Muscle layer of colon (tissue), 2 donors: ENCODE measurements at regions not wholly inside any gene's neighbourhood (a gene's known extent, or its start where the extent isn't known, plus 50 kb on each side); places are given as distances from the start of the nearest gene placed in this dataset.

Experiments used
- H3K27ac ChIP-seq: one replicate; pipeline ENCODE4 v1.7.0; 2013; ENCODE audit warnings: low read depth, mild to moderate bottlenecking, low read length, moderate library complexity
- H3K27me3 ChIP-seq, 2 donors: one replicate each; pipeline ENCODE4 v1.7.0; 2013; ENCODE audit warnings: low read length in 2 of 2, mild to moderate bottlenecking in 2 of 2; ENCODE audit not compliant: insufficient read depth in 2 of 2, control insufficient read depth in 1 of 2
- H3K36me3 ChIP-seq: one replicate; pipeline ENCODE4 v1.7.0; 2013; ENCODE audit warnings: mild to moderate bottlenecking, low read length; ENCODE audit not compliant: insufficient read depth
- H3K4me1 ChIP-seq: one replicate; pipeline ENCODE4 v1.7.0; 2013; ENCODE audit warnings: mild to moderate bottlenecking, low read length; ENCODE audit not compliant: insufficient read depth
- H3K4me3 ChIP-seq, 2 donors: one replicate each; pipeline ENCODE4 v1.7.0; 2013; ENCODE audit warnings: low read length in 2 of 2, low read depth in 1 of 2, mild to moderate bottlenecking in 1 of 2, moderate library complexity in 1 of 2
- H3K9ac ChIP-seq: one replicate; pipeline ENCODE4 v1.7.0; 2013; ENCODE audit warnings: low read length
- H3K9me3 ChIP-seq: one replicate; pipeline ENCODE4 v1.7.0; 2013; ENCODE audit warnings: mild to moderate bottlenecking, low read length
- donor health status: abdominal sarcoma.
- donor health status: Adenocarcinoma of cecum.

DNA sequence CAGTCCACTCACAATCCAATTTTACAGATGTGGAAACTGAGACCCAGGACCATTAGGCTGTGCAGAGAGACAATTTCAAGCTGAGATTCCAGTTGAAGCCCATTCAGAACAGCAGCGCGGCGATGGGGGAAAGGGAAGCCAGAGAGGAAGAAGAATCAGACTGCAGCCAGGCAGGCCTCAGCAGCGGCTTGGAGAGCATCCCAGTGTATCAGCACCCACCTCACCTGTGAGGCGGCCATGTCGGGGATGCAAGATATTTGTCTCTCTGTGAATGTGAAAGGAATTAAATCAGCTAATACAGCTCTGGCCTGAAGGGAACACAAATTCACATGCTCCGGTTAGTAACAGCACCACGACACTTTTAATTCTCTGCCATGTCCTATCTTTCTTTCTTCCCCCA lies 198.0 kb upstream of the SOX11 start:
- Histone ChIP-seq H3K9me3 (no peaks in the 10 kb centered on the region), H3K36me3 (no peaks in the 10 kb centered on the region), H3K9ac (no peak overlapping the region), H3K27me3 (no peaks in the 10 kb centered on the region), H3K4me1 (no peaks in the 10 kb centered on the region), H3K27ac (no peak overlapping the region), H3K4me3 (no peak overlapping the region)

DNA sequence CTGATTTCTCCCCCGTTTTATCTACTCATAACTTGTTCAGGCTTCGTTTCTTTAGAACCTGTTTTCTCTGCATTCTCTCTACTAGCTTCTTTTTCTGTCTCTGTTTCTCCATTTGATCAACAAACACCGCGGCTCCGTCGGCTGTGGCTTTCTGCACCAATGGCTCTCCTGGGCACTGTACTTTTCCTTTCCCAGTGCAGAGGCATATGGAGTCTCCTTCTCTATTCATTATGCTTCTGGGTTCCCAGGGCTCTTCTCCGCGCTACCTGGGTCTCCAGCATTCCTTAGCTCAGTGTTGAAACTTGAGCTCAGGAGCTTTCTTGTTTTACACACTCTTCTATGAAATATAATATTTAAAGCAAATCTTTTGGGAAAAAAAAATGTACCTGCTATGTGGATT lies 196.6 kb upstream of the SOX11 start:
- Histone ChIP-seq H3K27ac (no peak overlapping the region), H3K36me3 (no peaks in the 10 kb centered on the region), H3K27me3 (no peaks in the 10 kb centered on the region), H3K4me1 (no peaks in the 10 kb centered on the region), H3K9ac (no peak overlapping the region), H3K9me3 (no peaks in the 10 kb centered on the region), H3K4me3 (no peak overlapping the region)

DNA sequence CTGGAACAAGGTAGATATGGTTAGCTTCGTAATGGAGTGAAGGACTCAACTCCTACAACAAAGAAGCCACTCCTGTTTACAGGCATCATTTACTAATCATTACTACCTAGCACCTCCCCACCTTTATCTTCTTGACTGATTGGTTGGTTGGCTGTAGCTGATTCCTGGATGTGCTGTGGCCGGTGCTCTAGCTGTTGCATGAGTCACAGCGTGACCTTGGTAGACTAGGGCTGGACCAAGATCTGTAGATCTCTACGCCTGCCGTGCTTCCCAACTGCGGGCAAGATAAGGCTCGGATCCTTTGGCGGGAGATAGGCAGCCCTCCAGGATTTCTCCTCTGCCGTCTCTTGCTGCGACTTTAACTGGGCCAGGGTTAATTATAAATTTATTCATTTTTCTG lies 194.3 kb upstream of the SOX11 start:
- Histone ChIP-seq H3K27me3 (no peaks in the 10 kb centered on the region), H3K4me1 (no peaks in the 10 kb centered on the region)

DNA sequence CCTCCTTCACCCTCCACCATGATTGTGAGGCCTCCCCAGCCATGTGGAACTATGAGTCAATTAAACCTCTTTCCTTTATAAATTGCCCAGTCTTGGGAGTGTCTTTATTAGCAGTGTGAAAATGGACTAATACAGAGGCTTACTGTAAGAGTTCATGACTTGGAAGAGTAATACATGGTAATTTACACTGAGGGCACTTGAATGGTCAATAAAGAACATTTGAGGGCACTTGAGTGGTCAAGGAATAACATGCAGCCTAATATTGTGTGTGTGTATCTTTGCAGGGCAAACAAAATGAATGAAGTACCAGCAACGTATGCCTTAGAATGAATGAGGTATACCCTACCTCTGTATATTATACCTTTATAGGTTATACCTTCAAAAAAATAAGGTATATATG lies 190.4 kb upstream of the SOX11 start:
- H3K4me3 ChIP-seq, result no peak overlapping the region
- no peaks in the 10 kb centered on the region for H3K9me3 ChIP-seq
- no peaks in the 10 kb centered on the region for H3K36me3 ChIP-seq
- H3K27ac ChIP-seq, result no peak overlapping the region
- no peaks in the 10 kb centered on the region for H3K27me3 ChIP-seq
- no peak overlapping the region for H3K9ac ChIP-seq
- no peaks in the 10 kb centered on the region for H3K4me1 ChIP-seq

More for the DNA sequence above, 194.3 kb upstream of the SOX11 start:
- H3K9me3 ChIP-seq, result no peaks in the 10 kb centered on the region
- no peak overlapping the region for H3K27ac ChIP-seq
- no peak overlapping the region for H3K9ac ChIP-seq
- no peaks in the 10 kb centered on the region for H3K36me3 ChIP-seq
- H3K4me3 ChIP-seq, result no peak overlapping the region

DNA sequence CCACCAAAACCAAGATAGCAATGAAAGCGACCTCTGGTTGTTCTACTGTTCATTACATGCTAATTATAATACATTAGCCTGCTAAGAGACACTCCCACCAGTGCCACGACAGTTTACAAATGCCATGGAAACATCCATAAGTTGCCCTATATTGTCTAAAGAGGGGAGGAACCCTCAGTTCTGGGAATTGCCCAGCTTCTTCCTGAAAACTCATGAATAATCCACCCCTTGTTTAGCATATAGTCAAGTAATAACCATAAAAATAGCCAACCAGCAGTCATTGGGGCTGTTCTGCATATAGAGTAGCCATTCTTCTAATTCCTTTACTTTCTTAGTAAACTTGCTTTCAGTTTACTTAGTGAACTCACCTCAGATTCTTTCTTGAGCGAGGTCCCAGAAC lies 189.8 kb upstream of the SOX11 start:
- no peaks in the 10 kb centered on the region for H3K9me3 ChIP-seq
- no peaks in the 10 kb centered on the region for H3K27me3 ChIP-seq
- H3K9ac ChIP-seq, result no peak overlapping the region
- no peak overlapping the region for H3K4me3 ChIP-seq
- H3K36me3 ChIP-seq, result no peaks in the 10 kb centered on the region
- H3K27ac ChIP-seq, result no peak overlapping the region
- H3K4me1 ChIP-seq, result no peaks in the 10 kb centered on the region

DNA sequence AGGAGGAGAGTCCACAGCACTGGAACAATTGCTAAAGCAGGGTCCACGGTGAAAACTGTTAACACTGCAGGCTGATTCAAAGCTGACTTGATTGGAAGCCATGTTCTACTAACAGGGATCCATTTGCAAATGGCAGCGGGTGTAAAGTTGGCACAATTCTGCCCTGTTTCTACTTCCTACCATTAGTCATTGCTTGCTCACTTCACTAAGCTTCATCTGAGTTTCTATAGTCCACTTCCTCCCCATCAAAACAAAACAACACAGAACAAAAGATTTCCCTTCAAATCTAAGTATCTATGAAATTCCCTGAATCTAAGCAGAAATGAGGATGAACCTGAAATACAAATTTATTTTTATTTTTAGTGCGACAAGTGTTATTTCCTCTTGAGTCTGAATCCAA lies 187.4 kb upstream of the SOX11 start:
- Histone ChIP-seq H3K27me3 (no peaks in the 10 kb centered on the region), H3K36me3 (no peaks in the 10 kb centered on the region), H3K4me3 (no peak overlapping the region), H3K9me3 (no peaks in the 10 kb centered on the region), H3K27ac (no peak overlapping the region), H3K9ac (no peak overlapping the region), H3K4me1 (no peaks in the 10 kb centered on the region)

DNA sequence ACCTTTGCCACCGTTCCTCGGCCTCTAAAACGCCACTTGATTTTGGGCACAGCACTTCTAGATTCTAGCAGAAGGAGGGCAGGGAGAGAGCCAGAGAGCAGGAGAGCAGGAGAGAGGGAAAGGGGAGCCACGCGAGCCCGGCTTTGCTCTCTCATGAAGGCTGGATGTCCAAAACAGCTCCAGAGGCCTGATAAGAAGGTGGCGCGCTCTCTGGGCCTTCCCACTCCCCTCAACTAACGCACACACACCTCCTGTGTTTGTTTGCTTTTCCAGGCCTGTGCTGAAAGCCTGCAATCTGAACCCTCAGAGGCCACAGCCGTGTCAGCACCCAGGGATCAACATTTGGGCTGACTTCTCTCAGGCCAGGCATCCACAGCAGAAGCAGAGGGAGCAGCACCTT lies 184.8 kb upstream of the SOX11 start:
- Histone ChIP-seq H3K27me3 (no peaks in the 10 kb centered on the region), H3K27ac (no peak overlapping the region), H3K9me3 (no peaks in the 10 kb centered on the region)

DNA sequence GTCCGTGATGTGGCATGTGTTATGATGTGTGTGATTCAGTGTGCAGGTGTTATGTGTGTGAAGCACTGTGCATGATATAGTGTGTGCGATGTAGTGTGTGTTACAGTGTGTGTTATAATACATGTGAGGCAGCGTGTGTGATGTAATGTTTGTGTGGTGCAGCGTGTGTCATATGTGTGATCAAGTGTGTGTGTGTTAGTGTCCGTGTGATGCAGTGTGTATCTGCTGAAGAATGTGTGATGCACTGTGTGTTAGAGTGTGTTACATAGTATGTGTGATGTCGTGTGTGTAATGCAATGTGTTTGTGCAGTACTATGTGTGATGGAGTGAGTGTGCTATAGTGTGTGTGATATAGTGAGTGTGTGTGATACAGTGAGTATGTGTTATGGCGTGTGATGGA lies 182.8 kb upstream of the SOX11 start:
- no peaks in the 10 kb centered on the region for H3K9me3 ChIP-seq
- no peaks in the 10 kb centered on the region for H3K36me3 ChIP-seq

More for the DNA sequence above, 184.8 kb upstream of the SOX11 start:
- Histone ChIP-seq H3K4me1 (no peaks in the 10 kb centered on the region), H3K4me3 (no peak overlapping the region), H3K9ac (no peak overlapping the region), H3K36me3 (no peaks in the 10 kb centered on the region)

DNA sequence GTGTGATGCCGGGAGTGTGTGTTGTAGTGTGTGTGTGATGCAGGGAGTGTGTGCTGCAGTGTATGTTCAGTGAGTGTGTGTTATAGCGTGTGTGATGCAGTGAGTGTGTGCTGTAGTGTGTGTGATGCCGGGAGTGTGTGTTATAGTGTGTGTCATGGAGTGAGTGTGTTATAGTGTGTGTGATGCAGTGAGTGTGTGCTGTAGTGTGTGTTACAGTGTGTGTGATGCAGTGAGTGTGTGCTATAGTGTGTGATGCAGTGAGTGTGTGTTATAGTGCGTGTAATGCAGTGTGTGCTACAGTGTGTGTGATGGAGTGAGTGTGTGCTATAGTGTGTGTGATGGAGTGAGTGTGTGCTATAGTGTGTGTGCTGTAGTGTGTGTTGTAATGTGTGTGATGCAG lies 182.1 kb upstream of the SOX11 start:
- H3K27me3 ChIP-seq, result no peaks in the 10 kb centered on the region
- H3K27ac ChIP-seq, result no peak overlapping the region
- H3K4me1 ChIP-seq, result no peaks in the 10 kb centered on the region
- no peaks in the 10 kb centered on the region for H3K36me3 ChIP-seq
- no peak overlapping the region for H3K4me3 ChIP-seq
- H3K9ac ChIP-seq, result no peak overlapping the region
- no peaks in the 10 kb centered on the region for H3K9me3 ChIP-seq

More for the DNA sequence above, 182.8 kb upstream of the SOX11 start:
- Histone ChIP-seq H3K27me3 (no peaks in the 10 kb centered on the region), H3K27ac (no peak overlapping the region), H3K4me1 (no peaks in the 10 kb centered on the region), H3K9ac (no peak overlapping the region), H3K4me3 (no peak overlapping the region)

DNA sequence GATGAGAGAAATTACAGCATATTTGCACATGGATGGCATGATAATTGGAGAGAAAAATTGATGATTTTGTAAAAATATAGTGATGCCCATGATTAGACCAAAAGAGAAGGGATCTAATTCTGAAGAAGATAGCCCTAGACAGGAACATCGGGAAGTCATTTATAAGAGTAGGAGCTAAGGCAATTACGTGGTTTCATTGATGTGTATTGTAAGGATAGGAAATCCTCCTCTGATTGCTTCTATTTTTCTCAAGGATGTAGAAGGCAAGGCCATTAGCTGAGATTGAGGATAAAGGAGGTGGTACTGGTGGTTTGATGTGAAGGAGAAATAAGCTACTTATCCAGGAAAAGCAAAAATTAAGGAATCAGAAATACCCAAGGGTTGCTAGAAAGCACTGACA lies 176.5 kb upstream of the SOX11 start:
- Histone ChIP-seq H3K4me1 (peaks cover 10% of the 10 kb centered on the region), H3K4me3 (no peak overlapping the region), H3K27ac (no peak overlapping the region), H3K9me3 (no peaks in the 10 kb centered on the region), H3K36me3 (no peaks in the 10 kb centered on the region), H3K9ac (no peak overlapping the region), H3K27me3 (no peaks in the 10 kb centered on the region)

DNA sequence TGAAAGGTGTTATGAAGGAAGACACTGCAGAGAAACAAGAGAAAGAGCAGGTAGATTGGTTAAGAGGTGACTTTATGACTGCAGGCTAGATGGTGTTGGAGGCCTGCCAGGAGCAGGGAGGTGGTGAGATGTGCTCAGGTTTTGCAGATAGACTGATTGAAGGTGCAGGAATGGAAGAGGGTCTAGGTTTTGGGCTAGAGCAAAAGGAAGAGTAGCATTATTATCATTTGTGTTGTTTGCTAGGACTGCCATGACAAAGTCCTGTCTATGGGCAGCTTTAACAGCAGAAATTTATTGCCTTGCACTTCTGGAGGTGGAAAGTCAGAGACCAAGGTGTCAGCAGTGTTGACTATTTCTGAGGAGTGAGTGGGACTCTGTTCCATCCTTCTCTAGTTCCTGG lies 172.9 kb upstream of the SOX11 start:
- peaks cover 21% of the 10 kb centered on the region for H3K4me1 ChIP-seq
- no peak overlapping the region for H3K27ac ChIP-seq
- no peaks in the 10 kb centered on the region for H3K9me3 ChIP-seq
- no peak overlapping the region for H3K9ac ChIP-seq
- H3K27me3 ChIP-seq, result no peaks in the 10 kb centered on the region
- no peaks in the 10 kb centered on the region for H3K36me3 ChIP-seq
- no peak overlapping the region for H3K4me3 ChIP-seq

DNA sequence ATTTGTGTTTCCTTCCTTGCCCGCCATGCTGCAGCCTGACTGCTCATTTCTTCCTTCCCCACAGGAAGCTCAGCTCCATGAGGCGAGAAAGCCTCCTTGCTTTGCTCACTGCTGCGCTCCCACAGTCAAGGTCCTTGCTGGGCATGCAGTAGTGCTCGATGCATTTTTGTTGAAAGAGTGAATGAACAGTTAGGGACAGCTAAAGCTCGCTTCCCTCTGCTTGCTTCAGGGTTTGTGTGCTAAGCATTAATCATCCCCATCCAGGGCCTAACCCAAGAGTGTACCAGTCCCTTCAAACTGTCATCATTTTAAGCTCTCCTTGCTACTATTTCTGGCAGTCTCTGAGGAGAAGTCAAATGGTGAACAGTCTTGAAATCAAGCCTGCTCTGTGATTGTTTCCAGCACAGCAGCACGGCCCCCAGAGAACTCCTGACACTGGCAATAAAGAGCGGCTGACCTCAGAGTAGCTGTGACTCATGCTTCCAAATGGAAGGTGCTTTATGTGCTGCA lies 171.7 kb upstream of the SOX11 start:
- peak overlapping the region; percentile 12 for H3K27ac ChIP-seq

More for the DNA sequence above, 171.7 kb upstream of the SOX11 start:
- Histone ChIP-seq H3K4me3 (no peak overlapping the region), H3K4me1 (peaks cover 21% of the 10 kb centered on the region), H3K36me3 (no peaks in the 10 kb centered on the region), H3K27me3 (no peaks in the 10 kb centered on the region), H3K9ac (no peak overlapping the region), H3K9me3 (no peaks in the 10 kb centered on the region)
